NCI-H187 (cell line): ENCODE measurements at regions not wholly inside any gene's neighbourhood (a gene's known extent, or its start where the extent isn't known, plus 50 kb on each side); places are given as distances from the start of the nearest gene placed in this dataset.

Experiments
- DNase-seq, 2 experiments: peaks; one replicate each; lab custom pipeline; 2025; lab: John Stamatoyannopoulos, UW

- no peak for DNase-seq
Observed at GRCh38 chr2:173672573-173673340, 292.4 kb downstream of the SP3 start.

- DNase-seq: no peak
Observed at GRCh38 chr2:173673640-173674039, 291.5 kb downstream of the SP3 start.

DNA sequence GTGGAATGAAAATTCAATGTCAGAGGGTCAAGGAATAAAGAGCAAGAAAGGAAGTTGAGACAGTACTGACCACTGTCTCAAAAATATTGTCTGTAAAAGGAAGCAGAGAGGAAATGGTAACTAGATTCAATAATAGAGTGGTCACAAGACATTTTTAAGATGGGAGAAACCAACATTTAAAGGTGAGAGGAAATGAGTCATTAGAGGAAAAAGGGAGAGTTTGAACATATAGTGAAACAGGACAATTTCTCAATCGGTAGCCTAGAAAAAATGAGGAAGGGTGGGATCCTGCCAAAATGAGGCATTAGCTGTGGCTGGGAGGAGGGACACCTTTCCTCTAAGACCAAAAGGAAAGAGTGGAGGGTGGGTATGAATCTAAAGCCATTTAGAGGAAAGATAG lies 288.5 kb downstream of the SP3 start:
- no peak for DNase-seq

DNA sequence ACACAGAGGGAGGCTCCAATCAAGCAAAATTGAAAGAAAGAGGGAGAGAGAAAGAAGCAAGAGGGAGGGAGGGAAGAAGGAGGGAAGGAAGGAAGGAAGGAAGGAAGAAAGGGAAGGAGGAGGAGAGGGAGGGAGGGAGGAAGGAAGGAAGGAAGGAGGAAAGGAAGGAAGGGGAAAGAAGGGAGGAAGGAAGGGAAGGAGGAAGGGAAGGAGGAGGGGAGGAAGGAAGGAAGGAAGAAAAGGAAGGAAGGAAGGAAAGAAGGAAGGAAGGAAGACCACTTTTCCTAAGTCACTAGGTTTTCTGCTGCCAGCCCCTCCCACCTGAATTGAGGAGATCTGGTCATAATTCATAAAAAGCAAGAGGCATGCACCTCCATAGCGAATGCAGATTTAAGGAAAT lies 287.0 kb downstream of the SP3 start:
- no peak for DNase-seq

DNA sequence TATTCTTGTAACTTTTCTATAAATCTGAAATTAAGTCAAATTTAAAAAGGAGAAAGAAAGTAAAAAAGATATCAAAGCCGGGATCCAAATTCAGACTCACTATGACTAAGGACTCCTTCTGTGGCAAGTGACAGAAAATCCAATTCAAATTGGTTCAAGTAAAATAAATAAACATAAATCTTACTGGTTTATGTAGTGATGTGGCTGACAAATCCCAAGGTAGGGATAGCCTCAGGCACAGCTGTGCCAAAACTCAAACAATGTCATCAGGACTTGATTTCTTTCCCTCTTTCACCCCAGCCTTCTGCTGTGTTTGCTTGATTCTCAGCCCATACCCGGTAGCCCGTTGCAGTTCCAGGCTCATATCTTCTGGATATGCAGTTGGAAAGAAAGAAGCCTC lies 284.6 kb downstream of the SP3 start:
- DNase-seq: no peak

DNA sequence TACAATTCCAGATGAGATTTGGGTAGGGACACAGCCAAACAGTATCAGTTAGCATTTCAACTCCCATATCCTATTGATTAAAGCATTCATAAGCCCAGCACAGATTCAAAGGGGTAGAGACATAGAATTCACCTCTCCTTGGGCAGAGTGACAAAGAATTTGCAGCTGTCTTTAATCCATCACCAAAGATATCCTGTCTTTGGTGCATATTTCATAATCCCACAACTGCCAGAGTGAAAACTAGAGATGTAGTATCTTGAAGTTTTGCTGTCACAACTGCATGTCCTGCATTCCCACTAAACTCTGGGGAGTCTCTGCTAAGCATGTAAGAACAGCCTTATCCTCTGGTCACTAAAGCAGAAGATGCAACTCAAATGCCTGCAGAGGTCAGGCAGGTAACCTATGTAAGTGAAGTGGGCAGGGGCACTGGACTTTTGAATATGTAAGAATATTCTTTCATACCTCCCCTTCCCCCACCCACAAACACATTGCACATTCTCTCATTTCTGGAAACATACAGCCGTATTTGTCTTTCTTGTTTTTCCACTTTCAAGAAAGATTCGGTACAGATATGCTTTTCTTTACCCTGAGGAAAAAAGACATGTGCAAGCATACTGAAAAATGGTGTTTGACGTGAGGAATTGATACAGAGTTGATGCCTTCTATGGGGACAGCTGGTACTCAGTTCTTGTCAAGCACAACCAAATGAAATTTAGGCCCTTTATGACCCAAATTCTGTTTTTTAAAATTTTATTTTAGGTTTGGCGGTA lies 283.1 kb downstream of the SP3 start:
- no peak for DNase-seq

- no peak for DNase-seq
Observed at GRCh38 chr2:173684896-173685459, 280.2 kb downstream of the SP3 start.

GRCh38 chr2:173690349-173690748 lies 274.8 kb downstream of the SP3 start:
- no peak for DNase-seq

DNA sequence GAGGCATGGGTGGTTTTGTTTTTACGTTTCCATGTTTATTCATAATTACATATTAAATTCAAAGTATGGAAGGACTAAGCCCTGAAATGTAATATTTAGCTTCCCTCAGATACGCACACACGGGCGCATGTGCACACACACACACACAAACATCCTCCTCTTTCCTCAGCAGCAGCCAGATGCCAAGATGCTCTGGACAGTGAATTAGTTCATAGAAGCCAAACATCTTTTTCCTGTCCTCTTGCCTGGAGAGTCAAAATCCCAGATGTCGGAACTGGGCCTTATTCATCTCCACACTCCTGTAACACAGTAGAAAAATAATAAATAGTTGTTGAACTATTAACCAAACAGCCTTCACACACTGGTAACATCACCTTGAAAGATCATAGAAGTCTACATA lies 273.1 kb downstream of the SP3 start:
- DNase-seq: no peak

DNA sequence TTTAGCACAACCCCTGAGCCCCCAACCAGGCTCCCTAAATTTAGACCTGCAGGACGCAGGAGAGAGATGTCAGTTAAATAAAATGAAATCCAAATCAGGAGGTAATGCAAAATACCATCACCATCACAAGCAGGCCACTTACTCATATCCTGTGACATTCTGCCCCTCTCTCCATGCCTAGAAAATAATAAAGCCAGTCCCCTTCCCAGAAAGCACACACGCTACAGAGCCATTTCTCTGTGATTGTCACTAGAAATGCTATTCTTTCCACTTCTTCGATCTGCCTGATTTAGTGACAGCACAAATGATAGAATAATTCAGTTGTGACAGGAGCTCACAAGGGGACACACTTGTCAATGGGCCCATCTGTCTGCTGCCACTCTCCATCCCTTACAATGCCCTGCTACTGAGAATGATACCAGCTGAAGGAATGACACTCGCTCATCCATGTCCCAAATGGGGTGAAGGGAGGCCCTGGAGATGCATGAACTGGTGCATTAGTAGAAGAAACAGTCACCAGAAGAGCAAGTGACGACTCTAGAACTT lies 272.1 kb downstream of the SP3 start:
- no peak for DNase-seq

GRCh38 chr2:173696274-173696673 lies 268.9 kb downstream of the SP3 start:
- no peak for DNase-seq

- DNase-seq: no peak
Observed at GRCh38 chr2:173697929-173698328, 267.2 kb downstream of the SP3 start.

GRCh38 chr2:173705656-173706055 lies 259.5 kb downstream of the SP3 start:
- no peak for DNase-seq

DNA sequence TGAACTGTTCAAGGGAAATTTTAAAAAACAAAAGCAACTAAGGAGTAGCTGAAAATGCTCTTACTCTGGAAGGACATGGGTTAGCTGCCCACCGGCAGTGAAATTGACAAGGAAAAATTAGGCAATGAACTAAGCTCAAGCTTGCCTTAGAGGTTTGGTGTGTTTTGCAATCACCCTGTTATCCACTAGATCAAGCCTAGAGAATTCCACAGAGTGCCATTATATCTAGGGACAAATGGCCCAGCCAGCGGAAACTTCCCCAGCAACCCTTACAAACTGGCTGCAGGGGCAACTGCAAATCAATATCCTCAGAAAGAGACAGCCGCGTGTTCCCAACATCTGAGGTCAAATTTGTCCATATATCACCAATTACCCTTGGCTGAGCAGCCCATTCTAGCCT lies 258.2 kb downstream of the SP3 start:
- DNase-seq: no peak

DNA sequence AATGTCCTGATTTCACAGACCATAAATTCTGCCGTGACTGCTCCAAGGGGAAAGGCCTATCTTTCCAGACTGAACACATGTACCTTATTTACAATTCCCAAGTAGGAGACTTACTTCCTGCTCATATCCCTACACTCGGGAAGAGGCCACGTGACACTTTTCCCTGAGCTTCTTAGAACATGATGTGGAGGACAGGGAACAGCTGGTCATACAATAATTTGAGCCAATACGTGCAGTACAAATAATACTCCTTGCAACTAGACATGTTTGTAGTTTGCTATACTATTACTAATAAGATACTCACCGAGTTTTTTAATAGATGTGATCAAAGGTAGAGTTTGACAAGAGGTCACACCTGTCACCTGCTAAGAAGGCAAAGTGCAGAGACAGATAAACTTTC lies 256.4 kb downstream of the SP3 start:
- DNase-seq: no peak

DNA sequence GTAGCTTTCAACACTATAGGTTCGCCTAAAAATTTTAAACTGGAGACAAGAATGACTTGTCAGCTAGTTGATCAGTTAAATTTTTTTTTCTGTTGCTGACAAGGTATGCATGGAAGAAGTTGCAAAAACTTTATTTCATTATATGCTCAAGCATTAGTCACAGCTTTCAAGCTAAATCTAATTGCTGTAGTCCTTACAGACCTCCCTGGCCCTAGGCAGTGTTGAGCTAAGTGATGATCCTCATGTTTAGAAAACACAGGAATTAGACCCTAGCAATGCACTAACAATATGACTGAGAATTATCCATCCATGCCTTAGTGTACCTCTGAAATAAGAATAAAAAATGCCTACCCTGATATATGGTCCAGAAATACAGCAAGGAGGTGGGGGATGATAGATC lies 253.4 kb downstream of the SP3 start:
- no peak for DNase-seq

- DNase-seq: no peak
Observed at GRCh38 chr2:173713904-173714555, 251.1 kb downstream of the SP3 start.

- no peak for DNase-seq
Observed at GRCh38 chr2:173715441-173715840, 249.7 kb downstream of the SP3 start.

DNA sequence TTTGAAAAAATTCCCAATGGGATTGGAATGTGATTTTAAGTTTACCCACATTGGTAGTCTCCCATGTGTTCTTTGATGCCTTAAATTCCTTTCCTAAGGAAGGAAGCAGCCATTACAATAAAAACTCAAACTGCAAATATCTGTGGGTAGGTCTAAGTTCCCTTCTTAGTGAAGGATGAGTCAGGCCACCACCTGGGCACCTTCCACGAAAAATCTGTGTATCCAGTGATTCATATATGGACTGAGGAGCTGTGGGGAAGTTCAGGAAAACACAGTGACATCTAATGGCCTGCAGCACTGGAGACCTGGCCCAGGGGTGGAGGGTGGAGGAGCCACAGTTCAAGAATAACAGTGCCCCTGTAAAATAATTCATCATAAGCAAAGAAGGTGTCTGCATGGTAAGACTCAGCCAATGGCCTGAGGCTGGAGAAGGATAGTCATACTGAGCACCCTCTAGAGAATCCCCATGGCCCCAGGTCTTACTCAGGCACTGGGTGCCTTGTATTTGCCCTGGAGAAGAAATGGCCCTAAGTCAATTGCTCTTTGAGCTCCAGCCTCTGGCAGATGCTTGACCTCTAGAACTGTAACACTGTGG lies 248.6 kb downstream of the SP3 start:
- DNase-seq: no peak

GRCh38 chr2:173719471-173719870 lies 245.7 kb downstream of the SP3 start:
- DNase-seq: no peak

- DNase-seq: no peak
Observed at GRCh38 chr2:173720306-173720705, 244.9 kb downstream of the SP3 start.

DNA sequence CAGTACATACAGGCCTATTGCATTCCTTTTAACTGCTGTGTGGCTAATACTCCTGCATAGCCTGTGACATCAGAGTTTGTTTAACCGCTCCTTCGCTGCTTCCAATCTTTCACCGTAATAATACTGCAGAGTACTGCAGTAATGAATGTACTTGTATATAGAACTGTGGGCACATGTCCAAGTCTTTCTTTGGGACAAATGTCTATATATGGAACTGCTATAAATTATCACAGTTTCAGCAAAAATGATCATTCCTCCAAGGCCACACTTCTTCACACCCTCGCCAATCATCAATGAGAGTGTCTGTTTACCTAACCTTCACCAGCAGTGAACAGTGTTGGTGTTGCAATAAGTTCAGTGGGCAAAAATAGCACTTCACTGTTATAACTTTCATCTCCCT lies 230.4 kb downstream of the SP3 start:
- DNase-seq: no peak
